HEK293 (cell line): ENCODE measurements at regions not wholly inside any gene's neighbourhood (a gene's known extent, or its start where the extent isn't known, plus 50 kb on each side); places are given as distances from the start of the nearest gene placed in this dataset.
"Not testable (repeated sequence)": the region's sequence is repeated elsewhere in the genome, so short reads cannot be mapped to it uniquely, and the experiment has no call there.

ENCODE experiments used
- CTCF ChIA-PET: fragments of 350-600 bp; formaldehyde crosslinking; extraction: SDS; loops from one replicate; lab custom pipeline; 2021; ENCODE audit warnings: antibody characterized with exemption; lab: Yijun Ruan, JAX
- POLR2A ChIA-PET: fragments of 300-600 bp; formaldehyde crosslinking; extraction: SDS; loops from one replicate; lab custom pipeline; 2020; ENCODE audit warnings: antibody characterized with exemption, inconsistent platforms; lab: Yijun Ruan, JAX
- H3K27ac ChIP-seq: fragments of 200-500 bp; sonication (Bioruptor generic); 2 replicates; pipeline ENCODE4 v1.5.1; 2014; ENCODE audit warnings: low read depth, low read length, control low read depth, inconsistent platforms; ENCODE audit errors: extremely low read depth
- H3K36me3 ChIP-seq, 2 experiments: fragments of 200-500 bp in 1 of 2; sonication (Bioruptor generic) in 1 of 2; 1 replicate in 1 of 2; 2 replicates in 1 of 2; pipeline ENCODE4 v1.5.1; 2014 to 2017; ENCODE audit warnings: inconsistent platforms in 2 of 2, low read length in 2 of 2; ENCODE audit not compliant: control insufficient read depth in 2 of 2, insufficient read depth in 1 of 2
- H3K4me1 ChIP-seq: fragments of 200-500 bp; sonication (Bioruptor generic); 2 replicates; pipeline ENCODE4 v1.5.1; 2014; ENCODE audit warnings: mild to moderate bottlenecking, low read length, inconsistent platforms; ENCODE audit not compliant: control insufficient read depth, insufficient read depth
- H3K4me3 ChIP-seq: 2 replicates; pipeline ENCODE4 v1.5.1; 2011; ENCODE audit warnings: low read depth, mild to moderate bottlenecking, control low read depth, low read length, moderate library complexity
- H3K9me3 ChIP-seq: fragments of 200-500 bp; sonication (Bioruptor generic); 2 replicates; pipeline ENCODE4 v1.5.1; 2014; ENCODE audit warnings: low read depth, low read length, inconsistent platforms; ENCODE audit not compliant: control insufficient read depth, insufficient read depth
- EGR2 ChIP-seq: fragments of 450-650 bp; formaldehyde crosslinking; IDR thresholded peaks from 2 replicates; pipeline ENCODE4 v1.5.1; 2016; ENCODE audit warnings: low read depth, missing biosample characterization, missing genetic modification characterization
- IKZF3 ChIP-seq: fragments of 450-650 bp; IDR thresholded peaks from 2 replicates; pipeline ENCODE4 v1.5.0; 2018; ENCODE audit warnings: missing biosample characterization, mild to moderate bottlenecking, missing genetic modification characterization, moderate library complexity
- KLF9 ChIP-seq: fragments of 450-650 bp; formaldehyde crosslinking; IDR thresholded peaks from 2 replicates; pipeline ENCODE4 v1.5.1; 2016; ENCODE audit warnings: missing biosample characterization, missing genetic modification characterization, low read depth
- MYNN ChIP-seq: fragments of 450-650 bp; formaldehyde crosslinking; IDR thresholded peaks from 2 replicates; pipeline ENCODE4 v1.5.1; 2016; ENCODE audit warnings: missing biosample characterization, missing genetic modification characterization, borderline replicate concordance
- PRDM2 ChIP-seq: fragments of 450-650 bp; formaldehyde crosslinking; IDR thresholded peaks from 2 replicates; pipeline ENCODE4 v1.5.1; 2016; ENCODE audit warnings: missing biosample characterization, missing genetic modification characterization, borderline replicate concordance
- SCRT2 ChIP-seq: fragments of 450-650 bp; formaldehyde crosslinking; IDR thresholded peaks from 2 replicates; pipeline ENCODE4 v1.5.1; 2016; ENCODE audit warnings: missing biosample characterization, missing genetic modification characterization
- ZBTB8A ChIP-seq: fragments of 450-650 bp; formaldehyde crosslinking; IDR thresholded peaks from 2 replicates; pipeline ENCODE4 v1.5.1; 2016; ENCODE audit warnings: missing biosample characterization, missing genetic modification characterization
- ZFHX2 ChIP-seq: fragments of 450-650 bp; formaldehyde crosslinking; conservative IDR thresholded peaks from 2 replicates; pipeline ENCODE4 v1.5.1; 2016; ENCODE audit warnings: missing biosample characterization, missing genetic modification characterization
- ZNF223 ChIP-seq: fragments of 450-650 bp; formaldehyde crosslinking; IDR thresholded peaks from 2 replicates; pipeline ENCODE4 v1.5.1; 2016; ENCODE audit warnings: missing biosample characterization, missing genetic modification characterization
- ZNF335 ChIP-seq: fragments of 450-650 bp; formaldehyde crosslinking; conservative IDR thresholded peaks from 2 replicates; pipeline ENCODE4 v1.5.1; 2016; ENCODE audit warnings: missing biosample characterization, missing genetic modification characterization
- ZNF426 ChIP-seq: fragments of 450-650 bp; formaldehyde crosslinking; IDR thresholded peaks from 2 replicates; pipeline ENCODE4 v1.5.1; 2017; ENCODE audit warnings: missing biosample characterization, missing genetic modification characterization, mild to moderate bottlenecking, inconsistent platforms, moderate library complexity
- ZNF664 ChIP-seq: fragments of 450-650 bp; formaldehyde crosslinking; IDR thresholded peaks from 2 replicates; pipeline ENCODE4 v1.5.1; 2016; ENCODE audit warnings: missing biosample characterization, missing genetic modification characterization
- ZNF701 ChIP-seq: fragments of 450-650 bp; formaldehyde crosslinking; IDR thresholded peaks from 2 replicates; pipeline ENCODE4 v1.5.1; 2016; ENCODE audit warnings: missing biosample characterization, missing genetic modification characterization
- ZNF707 ChIP-seq: fragments of 450-650 bp; formaldehyde crosslinking; IDR thresholded peaks from 2 replicates; pipeline ENCODE4 v1.5.1; 2016; ENCODE audit warnings: missing biosample characterization, missing genetic modification characterization
- ZNF777 ChIP-seq: fragments of 450-650 bp; formaldehyde crosslinking; IDR thresholded peaks from 2 replicates; pipeline ENCODE4 v1.5.1; 2017; ENCODE audit warnings: missing biosample characterization, missing genetic modification characterization, borderline replicate concordance
- TF ChIP-seq, protein P1 (sequence below): fragments of 450-650 bp; formaldehyde crosslinking; IDR thresholded peaks from 2 replicates; pipeline ENCODE4 v1.5.1; 2017; ENCODE audit warnings: missing biosample characterization, missing genetic modification characterization
- TF ChIP-seq, protein P2 (sequence below): fragments of 450-650 bp; formaldehyde crosslinking; IDR thresholded peaks from 2 replicates; pipeline ENCODE4 v1.5.1; 2016; ENCODE audit warnings: missing biosample characterization, missing genetic modification characterization
- TF ChIP-seq, protein P3 (sequence below): fragments of 450-650 bp; formaldehyde crosslinking; optimal IDR thresholded peaks from 2 replicates; pipeline ENCODE3; 2016; ENCODE audit warnings: missing biosample characterization, mild to moderate bottlenecking, missing genetic modification characterization

DNA sequence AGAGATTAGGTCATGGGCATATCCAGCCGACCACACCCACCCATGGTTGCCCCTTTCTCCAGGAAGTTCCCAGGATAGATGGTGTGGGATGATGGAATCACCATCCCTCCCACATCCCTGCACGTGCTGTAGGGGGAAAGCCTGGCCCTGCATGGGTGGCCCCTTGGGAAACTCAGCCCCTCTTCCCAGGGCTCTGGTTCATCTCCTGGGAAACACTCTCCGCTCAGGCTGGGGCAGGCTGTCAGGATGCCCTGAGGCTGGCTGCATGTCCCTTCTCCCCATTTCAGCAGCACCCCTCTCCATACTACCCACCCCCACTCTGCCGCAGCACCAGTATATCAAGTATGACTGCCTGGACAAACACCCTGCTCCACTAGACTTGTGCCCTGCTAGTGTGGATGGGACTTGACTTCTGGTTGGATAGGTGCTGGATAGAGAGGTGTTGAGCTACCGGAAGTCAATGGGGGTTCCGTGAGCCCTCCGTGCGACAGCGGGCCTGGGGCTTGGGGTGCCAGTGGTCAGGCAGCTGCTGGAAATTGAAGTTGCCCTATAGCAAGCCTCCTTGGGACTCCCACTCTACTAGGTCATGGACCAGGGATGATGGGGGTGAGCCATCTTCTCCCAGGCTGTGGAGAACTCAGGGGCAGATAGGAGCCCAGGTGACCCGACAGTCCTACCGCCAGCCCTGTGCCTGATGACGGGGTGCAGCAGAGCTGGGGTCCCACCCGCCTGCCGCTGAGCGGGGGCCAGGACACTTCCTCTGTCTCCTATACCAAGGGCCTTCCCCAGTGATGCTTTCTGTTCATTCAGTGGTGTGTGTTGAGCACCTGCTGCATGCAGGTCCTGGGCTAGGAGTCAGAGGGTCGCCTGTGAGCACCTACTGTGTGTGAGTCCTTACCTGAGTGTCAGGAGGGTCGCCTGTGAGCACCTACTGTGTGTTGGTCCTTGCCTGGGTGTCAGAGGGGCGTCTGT is 69.4 kb upstream of the COL5A1 start:
- TF ChIP-seq ZBTB8A (tag by site-specific recombination) (0 out of 2 replicates have a peak, but pooled peaks have one; percentile 17), ZNF777 (tag by site-specific recombination) (no peak), EGR2 (tag by site-specific recombination) (peak; percentile 90), IKZF3 (tag by site-specific recombination) (0 out of 2 replicates have a peak, but pooled peaks have one; percentile 34), SCRT2 (tag by site-specific recombination) (0 out of 2 replicates have a peak, but pooled peaks have one; percentile 16), KLF9 (tag by site-specific recombination) (peak; percentile 56), ZFHX2 (peak; percentile 91), ZNF335 (tag by site-specific recombination) (no peak)
- TF ChIP-seq, protein P1, sequence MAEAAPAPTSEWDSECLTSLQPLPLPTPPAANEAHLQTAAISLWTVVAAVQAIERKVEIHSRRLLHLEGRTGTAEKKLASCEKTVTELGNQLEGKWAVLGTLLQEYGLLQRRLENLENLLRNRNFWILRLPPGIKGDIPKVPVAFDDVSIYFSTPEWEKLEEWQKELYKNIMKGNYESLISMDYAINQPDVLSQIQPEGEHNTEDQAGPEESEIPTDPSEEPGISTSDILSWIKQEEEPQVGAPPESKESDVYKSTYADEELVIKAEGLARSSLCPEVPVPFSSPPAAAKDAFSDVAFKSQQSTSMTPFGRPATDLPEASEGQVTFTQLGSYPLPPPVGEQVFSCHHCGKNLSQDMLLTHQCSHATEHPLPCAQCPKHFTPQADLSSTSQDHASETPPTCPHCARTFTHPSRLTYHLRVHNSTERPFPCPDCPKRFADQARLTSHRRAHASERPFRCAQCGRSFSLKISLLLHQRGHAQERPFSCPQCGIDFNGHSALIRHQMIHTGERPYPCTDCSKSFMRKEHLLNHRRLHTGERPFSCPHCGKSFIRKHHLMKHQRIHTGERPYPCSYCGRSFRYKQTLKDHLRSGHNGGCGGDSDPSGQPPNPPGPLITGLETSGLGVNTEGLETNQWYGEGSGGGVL (tag by site-specific recombination), result no peak
- ChIA-PET POLR2A (no interaction called here), CTCF (interaction anchor here (0.6 to 1.9 kb wide), 2 partner anchors 91 to 123 kb away, joined by 3 to 9 read pairs; no protein-coding TSS in a partner anchor)

DNA sequence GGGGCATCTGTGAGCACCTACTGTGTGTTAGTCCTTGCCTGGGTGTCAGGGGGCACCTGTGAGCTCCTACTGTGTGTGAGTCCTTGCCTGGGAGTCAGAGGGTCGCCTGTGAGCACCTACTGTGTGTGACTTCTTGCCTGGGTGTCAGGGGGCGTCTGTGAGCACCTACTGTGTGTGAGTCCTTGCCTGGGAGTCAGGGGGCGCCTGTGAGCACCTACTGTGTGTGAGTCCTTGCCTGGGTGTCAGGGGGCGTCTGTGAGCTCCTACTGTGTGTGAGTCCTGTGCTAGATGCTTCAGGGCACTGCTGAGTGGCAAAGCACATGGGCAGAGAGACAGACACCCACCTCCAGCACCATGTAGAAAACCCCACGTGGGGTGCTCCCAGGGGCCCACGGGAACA is 66.9 kb upstream of the COL5A1 start:
- H3K27ac ChIP-seq, POLR2A ChIA-PET, H3K4me3 ChIP-seq, CTCF ChIA-PET, H3K4me1 ChIP-seq, H3K9me3 ChIP-seq, H3K36me3 ChIP-seq: not testable (repeated sequence)

More for the DNA sequence above, 69.4 kb upstream of the COL5A1 start:
- no peaks in the 10 kb centered on the region for H3K9me3 ChIP-seq
- H3K4me3 ChIP-seq, result no peak overlapping the region
- H3K36me3 ChIP-seq, result no peaks in the 10 kb centered on the region
- no peak overlapping the region for H3K27ac ChIP-seq
- no peaks in the 10 kb centered on the region for H3K4me1 ChIP-seq

- Histone ChIP-seq H3K9me3 (no peaks in the 10 kb centered on the region), H3K4me3 (no peak overlapping the region), H3K27ac (no peak overlapping the region), H3K36me3 (no peaks in the 10 kb centered on the region), H3K4me1 (no peaks in the 10 kb centered on the region)
- CTCF ChIA-PET, result interaction anchor here (0.7 kb wide), 1 partner anchor 79 kb away, joined by 3 read pairs; no protein-coding TSS in a partner anchor
- POLR2A ChIA-PET, result no interaction called here
- no peak for TF ChIP-seq PRDM2 (tag by site-specific recombination)
- TF ChIP-seq, protein P2, sequence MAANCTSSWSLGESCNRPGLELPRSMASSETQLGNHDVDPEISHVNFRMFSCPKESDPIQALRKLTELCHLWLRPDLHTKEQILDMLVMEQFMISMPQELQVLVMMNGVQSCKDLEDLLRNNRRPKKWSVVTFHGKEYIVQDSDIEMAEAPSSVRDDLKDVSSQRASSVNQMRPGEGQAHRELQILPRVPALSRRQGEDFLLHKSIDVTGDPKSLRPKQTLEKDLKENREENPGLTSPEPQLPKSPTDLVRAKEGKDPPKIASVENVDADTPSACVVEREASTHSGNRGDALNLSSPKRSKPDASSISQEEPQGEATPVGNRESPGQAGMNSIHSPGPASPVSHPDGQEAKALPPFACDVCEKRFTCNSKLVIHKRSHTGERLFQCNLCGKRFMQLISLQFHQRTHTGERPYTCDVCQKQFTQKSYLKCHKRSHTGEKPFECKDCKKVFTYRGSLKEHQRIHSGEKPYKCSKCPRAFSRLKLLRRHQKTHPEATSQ, result no peak
- no peak for TF ChIP-seq ZNF223
- TF ChIP-seq ZNF426 (tag by site-specific recombination), result no peak
- TF ChIP-seq, protein P3, sequence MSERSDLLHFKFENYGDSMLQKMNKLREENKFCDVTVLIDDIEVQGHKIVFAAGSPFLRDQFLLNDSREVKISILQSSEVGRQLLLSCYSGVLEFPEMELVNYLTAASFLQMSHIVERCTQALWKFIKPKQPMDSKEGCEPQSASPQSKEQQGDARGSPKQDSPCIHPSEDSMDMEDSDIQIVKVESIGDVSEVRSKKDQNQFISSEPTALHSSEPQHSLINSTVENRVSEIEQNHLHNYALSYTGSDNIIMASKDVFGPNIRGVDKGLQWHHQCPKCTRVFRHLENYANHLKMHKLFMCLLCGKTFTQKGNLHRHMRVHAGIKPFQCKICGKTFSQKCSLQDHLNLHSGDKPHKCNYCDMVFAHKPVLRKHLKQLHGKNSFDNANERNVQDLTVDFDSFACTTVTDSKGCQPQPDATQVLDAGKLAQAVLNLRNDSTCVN, result no peak
- TF ChIP-seq MYNN (tag by site-specific recombination), result no peak
- no peak for TF ChIP-seq ZNF664 (tag by site-specific recombination)
- no peak for TF ChIP-seq ZNF707 (tag by site-specific recombination)
- no peak for TF ChIP-seq ZNF701 (tag by site-specific recombination)
Observed at GRCh38 chr9:134575103-134575900, 66.3 kb upstream of the COL5A1 start.
